GM19452 (cell line): ENCODE measurements at regions not wholly inside any gene's neighbourhood (a gene's known extent, or its start where the extent isn't known, plus 50 kb on each side); places are given as distances from the start of the nearest gene placed in this dataset.

Experiments used
- ATAC-seq: cut with Tn5 transposase; IDR thresholded peaks from one replicate; pipeline ENCODE4 v1.9.1; 2021; ENCODE audit not compliant: unreplicated experiment

- no peak for ATAC-seq
Measured at GRCh38 chr3:83882701-83883100, 1076.1 kb upstream of the CADM2 start.

GRCh38 chr3:83890039-83890762 is 1068.6 kb upstream of the CADM2 start:
- no peak for ATAC-seq

GRCh38 chr3:83890763-83891135 is 1068.0 kb upstream of the CADM2 start:
- ATAC-seq = no peak

- ATAC-seq = no peak
Measured at GRCh38 chr3:83894223-83894622, 1064.6 kb upstream of the CADM2 start.

- no peak for ATAC-seq
Measured at GRCh38 chr3:83895892-83896291, 1062.9 kb upstream of the CADM2 start.

- ATAC-seq = no peak
Measured at GRCh38 chr3:83902787-83903533, 1055.8 kb upstream of the CADM2 start.

GRCh38 chr3:83913381-83913780 is 1045.4 kb upstream of the CADM2 start:
- no peak for ATAC-seq

- no peak for ATAC-seq
Measured at GRCh38 chr3:83926291-83926690, 1032.5 kb upstream of the CADM2 start.

- ATAC-seq = no peak
Measured at GRCh38 chr3:83928391-83928790, 1030.4 kb upstream of the CADM2 start.

GRCh38 chr3:83928903-83929302 is 1029.9 kb upstream of the CADM2 start:
- ATAC-seq = no peak

- ATAC-seq = no peak
Measured at GRCh38 chr3:83934192-83935021, 1024.4 kb upstream of the CADM2 start.

- ATAC-seq = no peak
Measured at GRCh38 chr3:83938491-83938890, 1020.3 kb upstream of the CADM2 start.

GRCh38 chr3:83941990-83942745 is 1016.6 kb upstream of the CADM2 start:
- ATAC-seq = no peak

- ATAC-seq = no peak
Measured at GRCh38 chr3:83946049-83946448, 1012.7 kb upstream of the CADM2 start.

- no peak for ATAC-seq
Measured at GRCh38 chr3:83946554-83946953, 1012.2 kb upstream of the CADM2 start.

GRCh38 chr3:83948771-83949170 is 1010.0 kb upstream of the CADM2 start:
- ATAC-seq = no peak

- no peak for ATAC-seq
Measured at GRCh38 chr3:83953417-83954089, 1005.2 kb upstream of the CADM2 start.

GRCh38 chr3:83956431-83956830 is 1002.4 kb upstream of the CADM2 start:
- no peak for ATAC-seq

- no peak for ATAC-seq
Measured at GRCh38 chr3:83968356-83968755, 990.4 kb upstream of the CADM2 start.

GRCh38 chr3:83971666-83972065 is 987.1 kb upstream of the CADM2 start:
- no peak for ATAC-seq
